ENCODE measurements at regions not wholly inside any gene's neighbourhood (a gene's known extent, or its start where the extent isn't known, plus 50 kb on each side); places are given as distances from the start of the nearest gene placed in this dataset.

- no peak for DNase-seq (ENCODE audit: low spot score)
These were observed 1042.2 kb downstream of the EPHA7 start for GRCh38 chr6:92377137-92377536.

- DNase-seq (ENCODE audit: low spot score): no peak
These were observed 1042.7 kb downstream of the EPHA7 start for GRCh38 chr6:92376691-92377090.

- DNase-seq (ENCODE audit: low spot score): no peak
These were observed 1047.8 kb downstream of the EPHA7 start for GRCh38 chr6:92371211-92372208.

GRCh38 chr6:92369309-92369708, 1050.0 kb downstream of the EPHA7 start:
- no peak for DNase-seq (ENCODE audit: low spot score)

GRCh38 chr6:92364948-92365541, 1054.3 kb downstream of the EPHA7 start:
- DNase-seq (ENCODE audit: low spot score): no peak

GRCh38 chr6:92363111-92363510, 1056.2 kb downstream of the EPHA7 start:
- DNase-seq (ENCODE audit: low spot score): no peak

- DNase-seq (ENCODE audit: low spot score): no peak
These were observed 1057.0 kb downstream of the EPHA7 start for GRCh38 chr6:92362404-92362803.

- no peak for DNase-seq (ENCODE audit: low spot score)
These were observed 1057.4 kb downstream of the EPHA7 start for GRCh38 chr6:92361990-92362389.

GRCh38 chr6:92354270-92354829, 1065.0 kb downstream of the EPHA7 start:
- no peak for DNase-seq (ENCODE audit: low spot score)

- no peak for DNase-seq (ENCODE audit: low spot score)
These were observed 1067.2 kb downstream of the EPHA7 start for GRCh38 chr6:92352130-92352529.

- no peak for DNase-seq (ENCODE audit: low spot score)
These were observed 1078.2 kb downstream of the EPHA7 start for GRCh38 chr6:92341201-92341600.

- no peak for DNase-seq (ENCODE audit: low spot score)
These were observed 1079.3 kb downstream of the EPHA7 start for GRCh38 chr6:92339936-92340640.

- no peak for DNase-seq (ENCODE audit: low spot score)
These were observed 1081.8 kb downstream of the EPHA7 start for GRCh38 chr6:92337571-92337970.

- DNase-seq (ENCODE audit: low spot score): no peak
These were observed 1090.0 kb downstream of the EPHA7 start for GRCh38 chr6:92329208-92329847.

- DNase-seq (ENCODE audit: low spot score): no peak
These were observed 1104.0 kb downstream of the EPHA7 start for GRCh38 chr6:92315312-92315711.

GRCh38 chr6:92297101-92297500, 1122.3 kb downstream of the EPHA7 start:
- DNase-seq (ENCODE audit: low spot score): no peak

- DNase-seq (ENCODE audit: low spot score): no peak
These were observed 1127.3 kb downstream of the EPHA7 start for GRCh38 chr6:92292067-92292466.

GRCh38 chr6:92289831-92290230, 1129.5 kb downstream of the EPHA7 start:
- DNase-seq (ENCODE audit: low spot score): no peak

GRCh38 chr6:92281571-92282076, 1137.7 kb downstream of the EPHA7 start:
- no peak for DNase-seq (ENCODE audit: low spot score)

GRCh38 chr6:92275150-92275549, 1144.2 kb downstream of the EPHA7 start:
- DNase-seq (ENCODE audit: low spot score): no peak

GRCh38 chr6:92274588-92274987, 1144.8 kb downstream of the EPHA7 start:
- no peak for DNase-seq (ENCODE audit: low spot score)

GRCh38 chr6:92273694-92274093, 1145.7 kb downstream of the EPHA7 start:
- no peak for DNase-seq (ENCODE audit: low spot score)
